Activated naive CD8-positive, alpha-beta T cell treated with anti-CD3 and anti-CD28 coated beads, Interleukin-2, amount 10 ng/mL, durations not matched to agents 7 days and 5 days (primary cell): ENCODE measurements at regions not wholly inside any gene's neighbourhood (a gene's known extent, or its start where the extent isn't known, plus 50 kb on each side); places are given as distances from the start of the nearest gene placed in this dataset.
"Not testable (repeated sequence)": the region's sequence is repeated elsewhere in the genome, so short reads cannot be mapped to it uniquely, and the experiment has no call there.

ENCODE experiments used
- ATAC-seq: fragments of 150-1000 bp; cut with Tn5 transposase; one replicate; pipeline ENCODE4 v1.10.0; 2021; ENCODE audit warnings: low read depth, moderate library complexity
- POLR2A ChIA-PET: fragments of 350-600 bp; sonication (Branson Sonifier 250); formaldehyde crosslinking; loops from one replicate; lab custom pipeline; 2021; ENCODE audit warnings: antibody characterized with exemption; lab: Charles Lee
- DNase-seq: peaks from one replicate; pipeline ENCODE4 v3.0.0; 2021
- H3K27ac Mint-ChIP-seq: one replicate; pipeline ENCODE4 v1.8.0; 2022; ENCODE audit warnings: mild to moderate bottlenecking, mixed read lengths
- H3K27me3 Mint-ChIP-seq: one replicate; pipeline ENCODE4 v1.8.0; 2022; ENCODE audit warnings: mild to moderate bottlenecking, moderate library complexity, mixed read lengths
- H3K36me3 Mint-ChIP-seq: one replicate; pipeline ENCODE4 v1.8.0; 2021; ENCODE audit warnings: mild to moderate bottlenecking, mixed read lengths
- H3K4me1 Mint-ChIP-seq: one replicate; pipeline ENCODE4 v1.8.0; 2021; ENCODE audit warnings: mixed read lengths
- H3K4me3 Mint-ChIP-seq: one replicate; pipeline ENCODE4 v1.8.0; 2022; ENCODE audit warnings: mild to moderate bottlenecking, moderate library complexity, mixed read lengths
- H3K9me3 Mint-ChIP-seq: one replicate; pipeline ENCODE4 v1.8.0; 2021; ENCODE audit warnings: mixed read lengths

GRCh38 chr10:3647074-3647473 lies 137.9 kb downstream of the KLF6 start:
- no peak overlapping the region for H3K4me3 Mint-ChIP-seq
- DNase-seq (no peak), ATAC-seq (no peak)
- H3K27ac Mint-ChIP-seq, result no peak overlapping the region
- H3K27me3 Mint-ChIP-seq, result peaks cover 17% of the 10 kb centered on the region
- POLR2A ChIA-PET, result no interaction called here
- H3K36me3 Mint-ChIP-seq, result no peaks in the 10 kb centered on the region
- H3K9me3 Mint-ChIP-seq, result peaks cover 3% of the 10 kb centered on the region
- peaks cover 2% of the 10 kb centered on the region for H3K4me1 Mint-ChIP-seq

GRCh38 chr10:3645406-3645805 lies 139.6 kb downstream of the KLF6 start:
- Mint-ChIP-seq H3K9me3 (peaks cover 3% of the 10 kb centered on the region), H3K4me3 (no peak overlapping the region), H3K36me3 (no peaks in the 10 kb centered on the region), H3K4me1 (no peaks in the 10 kb centered on the region), H3K27ac (no peak overlapping the region), H3K27me3 (peaks cover 7% of the 10 kb centered on the region)
- DNase-seq (no peak), ATAC-seq (no peak)
- POLR2A ChIA-PET, result no interaction called here

- POLR2A ChIA-PET, result no interaction called here
- Mint-ChIP-seq H3K4me1 (no peaks in the 10 kb centered on the region), H3K27ac (no peak overlapping the region), H3K36me3 (no peaks in the 10 kb centered on the region), H3K4me3 (no peak overlapping the region), H3K27me3 (no peaks in the 10 kb centered on the region), H3K9me3 (peaks cover 1% of the 10 kb centered on the region)
- no peak for DNase-seq
- ATAC-seq, result no peak
Measured at GRCh38 chr10:3640816-3641215, 144.2 kb downstream of the KLF6 start.

GRCh38 chr10:3639546-3639945 lies 145.5 kb downstream of the KLF6 start:
- ATAC-seq (no peak), DNase-seq (no peak)
- Mint-ChIP-seq H3K4me1 (no peaks in the 10 kb centered on the region), H3K9me3 (no peaks in the 10 kb centered on the region), H3K27me3 (peaks cover 5% of the 10 kb centered on the region), H3K36me3 (no peaks in the 10 kb centered on the region), H3K27ac (no peak overlapping the region), H3K4me3 (no peak overlapping the region)
- POLR2A ChIA-PET, result no interaction called here

GRCh38 chr10:3636356-3637181 lies 148.4 kb downstream of the KLF6 start:
- H3K36me3 Mint-ChIP-seq, result no peaks in the 10 kb centered on the region

GRCh38 chr10:3635697-3636096 lies 149.3 kb downstream of the KLF6 start:
- ATAC-seq (no peak), DNase-seq (no peak)
- POLR2A ChIA-PET, result no interaction called here
- Mint-ChIP-seq H3K27me3 (peaks cover 15% of the 10 kb centered on the region), H3K9me3 (no peaks in the 10 kb centered on the region), H3K4me3 (no peak overlapping the region), H3K27ac (no peak overlapping the region), H3K36me3 (no peaks in the 10 kb centered on the region), H3K4me1 (no peaks in the 10 kb centered on the region)

More at GRCh38 chr10:3636356-3637181, 148.4 kb downstream of the KLF6 start:
- ATAC-seq (no peak), DNase-seq (no peak)
- POLR2A ChIA-PET, result no interaction called here
- H3K27me3 Mint-ChIP-seq, result peaks cover 12% of the 10 kb centered on the region
- H3K4me3 Mint-ChIP-seq, result no peak overlapping the region
- H3K9me3 Mint-ChIP-seq, result no peaks in the 10 kb centered on the region
- no peak overlapping the region for H3K27ac Mint-ChIP-seq
- no peaks in the 10 kb centered on the region for H3K4me1 Mint-ChIP-seq

- POLR2A ChIA-PET, result no interaction called here
- Mint-ChIP-seq H3K36me3 (no peaks in the 10 kb centered on the region), H3K27ac (no peak overlapping the region)
Measured at GRCh38 chr10:3635211-3635671, 149.8 kb downstream of the KLF6 start.

GRCh38 chr10:3634646-3635045 lies 150.4 kb downstream of the KLF6 start:
- POLR2A ChIA-PET, H3K27ac Mint-ChIP-seq, H3K9me3 Mint-ChIP-seq, DNase-seq, H3K4me3 Mint-ChIP-seq, H3K4me1 Mint-ChIP-seq, ATAC-seq, H3K36me3 Mint-ChIP-seq: not testable (repeated sequence)
- peaks cover 17% of the 10 kb centered on the region for H3K27me3 Mint-ChIP-seq

More at GRCh38 chr10:3635211-3635671, 149.8 kb downstream of the KLF6 start:
- no peak for DNase-seq
- H3K9me3 Mint-ChIP-seq, result no peaks in the 10 kb centered on the region
- no peaks in the 10 kb centered on the region for H3K4me1 Mint-ChIP-seq
- no peak for ATAC-seq
- no peak overlapping the region for H3K4me3 Mint-ChIP-seq
- peaks cover 17% of the 10 kb centered on the region for H3K27me3 Mint-ChIP-seq

GRCh38 chr10:3631701-3632330 lies 153.2 kb downstream of the KLF6 start:
- Mint-ChIP-seq H3K4me1 (no peaks in the 10 kb centered on the region), H3K4me3 (no peak overlapping the region), H3K27me3 (peaks cover 19% of the 10 kb centered on the region), H3K9me3 (no peaks in the 10 kb centered on the region), H3K36me3 (no peaks in the 10 kb centered on the region), H3K27ac (no peak overlapping the region)
- DNase-seq, result no peak
- no peak for ATAC-seq
- POLR2A ChIA-PET, result interaction anchor here (0.7 kb wide), 1 partner anchor 122 kb away, joined by 3 read pairs; no protein-coding TSS in a partner anchor

GRCh38 chr10:3631291-3631690 lies 153.7 kb downstream of the KLF6 start:
- no peaks in the 10 kb centered on the region for H3K4me1 Mint-ChIP-seq
- POLR2A ChIA-PET, result interaction anchor here (0.7 kb wide), 1 partner anchor 123 kb away, joined by 3 read pairs; no protein-coding TSS in a partner anchor
- ATAC-seq, result no peak
- H3K9me3 Mint-ChIP-seq, result no peaks in the 10 kb centered on the region
- H3K4me3 Mint-ChIP-seq, result no peak overlapping the region
- peaks cover 19% of the 10 kb centered on the region for H3K27me3 Mint-ChIP-seq
- no peak for DNase-seq
- no peaks in the 10 kb centered on the region for H3K36me3 Mint-ChIP-seq
- H3K27ac Mint-ChIP-seq, result no peak overlapping the region

- DNase-seq, result no peak
- Mint-ChIP-seq H3K9me3 (no peaks in the 10 kb centered on the region), H3K27ac (no peak overlapping the region), H3K4me1 (peaks cover 10% of the 10 kb centered on the region), H3K27me3 (peaks cover 10% of the 10 kb centered on the region), H3K4me3 (no peak overlapping the region), H3K36me3 (no peaks in the 10 kb centered on the region)
- POLR2A ChIA-PET, result no interaction called here
- ATAC-seq, result no peak
Measured at GRCh38 chr10:3625959-3626751, 158.9 kb downstream of the KLF6 start.

GRCh38 chr10:3624367-3624766 lies 160.6 kb downstream of the KLF6 start:
- POLR2A ChIA-PET, result no interaction called here
- H3K4me1 Mint-ChIP-seq, result peaks cover 10% of the 10 kb centered on the region
- ATAC-seq, result no peak
- H3K27ac Mint-ChIP-seq, result no peak overlapping the region
- no peak for DNase-seq
- no peak overlapping the region for H3K4me3 Mint-ChIP-seq
- peaks cover 5% of the 10 kb centered on the region for H3K9me3 Mint-ChIP-seq
- H3K36me3 Mint-ChIP-seq, result peaks cover 5% of the 10 kb centered on the region
- H3K27me3 Mint-ChIP-seq, result peaks cover 20% of the 10 kb centered on the region

- no peak for DNase-seq
- ATAC-seq, result no peak
- peaks cover 5% of the 10 kb centered on the region for H3K36me3 Mint-ChIP-seq
- H3K9me3 Mint-ChIP-seq, result peaks cover 5% of the 10 kb centered on the region
- POLR2A ChIA-PET, result no interaction called here
- H3K4me1 Mint-ChIP-seq, result peaks cover 10% of the 10 kb centered on the region
- peaks cover 20% of the 10 kb centered on the region for H3K27me3 Mint-ChIP-seq
- no peak overlapping the region for H3K27ac Mint-ChIP-seq
- H3K4me3 Mint-ChIP-seq, result no peak overlapping the region
Measured at GRCh38 chr10:3623746-3624145, 161.3 kb downstream of the KLF6 start.
